ENCODE measurements at regions not wholly inside any gene's neighbourhood (a gene's known extent, or its start where the extent isn't known, plus 50 kb on each side); places are given as distances from the start of the nearest gene placed in this dataset.

DNA sequence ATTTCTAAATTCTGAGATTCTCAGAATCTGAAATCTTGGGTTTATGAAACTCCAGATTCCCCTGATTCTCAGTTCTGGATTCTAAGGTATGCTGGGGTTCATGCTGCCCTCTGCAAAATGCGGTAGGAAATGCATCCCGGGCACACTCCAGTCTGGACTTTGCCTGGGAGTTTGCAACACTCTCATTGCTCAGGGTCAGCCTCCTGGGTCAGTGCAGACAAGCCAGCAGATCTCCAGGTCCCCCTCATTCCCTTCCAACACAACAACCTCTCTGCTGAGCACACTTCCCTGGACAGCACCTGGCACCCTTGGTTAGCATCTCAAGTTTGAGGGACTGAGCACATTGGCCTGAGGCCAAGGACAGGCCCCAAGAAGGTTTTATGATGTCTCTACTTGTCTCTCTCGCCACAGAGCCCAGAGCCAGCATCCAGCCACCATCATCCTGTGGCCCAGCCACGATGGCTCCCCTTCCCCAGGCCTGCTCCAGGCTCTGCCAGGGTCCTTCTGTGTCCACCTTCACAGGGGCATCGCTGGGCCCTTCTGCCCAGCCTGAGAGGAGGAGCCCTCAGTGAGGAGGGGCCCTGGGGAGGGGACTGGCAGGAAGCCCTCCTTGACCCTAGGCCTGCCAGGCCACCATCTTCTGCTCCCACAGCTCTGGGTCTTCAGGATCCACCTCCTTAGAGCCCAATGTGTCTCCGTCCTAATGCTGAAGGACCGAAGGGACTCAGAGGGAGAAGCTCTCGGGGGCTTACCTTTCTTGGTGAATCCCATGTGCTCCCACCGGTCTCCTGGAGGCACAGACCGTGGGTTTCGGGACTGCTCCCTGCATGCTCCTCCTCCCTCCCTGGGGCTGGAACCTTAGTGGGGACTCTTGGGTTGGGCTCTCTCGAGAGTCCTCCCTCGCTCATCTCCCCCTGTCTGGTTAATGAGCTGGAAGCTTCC, 550.7 kb downstream of the PTPRU start:
- Histone ChIP-seq H3K9ac (ENCODE audit: low read depth in 1 of 2, low read length in 2 of 2) (no peak overlapping the region), H3K9me3 (ENCODE audit: control insufficient read depth in 1 of 2, low read length in 2 of 2) (no peaks in the 10 kb centered on the region), H3K27me3 (ENCODE audit: control insufficient read depth in 1 of 2, insufficient read depth in 2 of 2, low read length in 2 of 2) (no peaks in the 10 kb centered on the region), H3K27ac (ENCODE audit: low read depth, low read length) (no peak overlapping the region), H3K4me1 (ENCODE audit: control insufficient read depth in 1 of 2, insufficient read depth in 2 of 2, low read length in 2 of 2) (no peaks in the 10 kb centered on the region), H3K4me3 (ENCODE audit: low read depth in 1 of 2, low read length in 2 of 2) (no peak overlapping the region), H3K36me3 (ENCODE audit: control insufficient read depth in 1 of 2, insufficient read depth in 2 of 2, low read length in 2 of 2) (no peaks in the 10 kb centered on the region)

DNA sequence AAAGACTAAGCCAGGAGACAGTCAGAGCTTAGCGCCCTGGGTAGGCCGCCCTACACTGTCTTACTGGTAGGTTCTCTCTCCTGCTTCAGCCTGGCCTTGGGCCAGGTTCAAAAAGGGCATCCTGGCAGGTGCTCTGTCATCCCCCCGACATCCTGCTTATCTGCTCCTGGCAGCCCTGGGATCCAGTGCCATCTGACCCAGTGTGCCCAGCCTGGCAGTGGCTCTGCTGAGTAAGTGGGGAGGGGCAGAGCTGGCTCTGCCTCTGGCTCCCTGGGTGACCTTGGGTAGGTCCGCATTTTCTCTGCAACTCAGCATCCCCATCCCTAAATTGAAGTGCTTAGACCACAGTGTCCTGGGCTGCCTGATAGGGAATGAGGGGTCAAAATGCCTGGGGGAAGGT, 549.9 kb downstream of the PTPRU start:
- no peaks in the 10 kb centered on the region for H3K4me1 ChIP-seq (ENCODE audit: control insufficient read depth in 1 of 2, insufficient read depth in 2 of 2, low read length in 2 of 2)
- no peaks in the 10 kb centered on the region for H3K36me3 ChIP-seq (ENCODE audit: control insufficient read depth in 1 of 2, insufficient read depth in 2 of 2, low read length in 2 of 2)
- H3K9ac ChIP-seq (ENCODE audit: low read depth in 1 of 2, low read length in 2 of 2): no peak overlapping the region
- H3K9me3 ChIP-seq (ENCODE audit: control insufficient read depth in 1 of 2, low read length in 2 of 2): no peaks in the 10 kb centered on the region
- no peaks in the 10 kb centered on the region for H3K27me3 ChIP-seq (ENCODE audit: control insufficient read depth in 1 of 2, insufficient read depth in 2 of 2, low read length in 2 of 2)
- H3K4me3 ChIP-seq (ENCODE audit: low read depth in 1 of 2, low read length in 2 of 2): no peak overlapping the region
- no peak overlapping the region for H3K27ac ChIP-seq (ENCODE audit: low read depth, low read length)

DNA sequence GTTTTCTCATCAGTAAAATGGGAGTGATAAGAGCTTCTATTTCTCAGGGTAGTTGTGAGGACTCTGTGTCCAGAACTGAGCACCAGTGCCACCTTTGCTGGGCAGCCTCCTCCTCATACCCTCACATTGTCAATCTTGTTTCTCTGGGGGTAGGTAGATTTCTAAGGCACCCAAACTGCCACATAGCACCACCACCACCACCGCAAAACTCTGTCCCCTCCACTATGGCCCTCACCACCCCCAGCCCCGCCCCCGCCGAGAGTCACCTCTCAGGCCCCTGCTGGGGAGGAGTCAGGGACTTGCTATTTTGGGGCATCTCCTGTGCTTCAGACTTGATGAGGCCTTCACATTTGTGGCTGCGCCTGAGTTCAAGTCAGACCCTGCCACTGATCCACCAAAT, 549.2 kb downstream of the PTPRU start:
- H3K4me3 ChIP-seq (ENCODE audit: low read depth in 1 of 2, low read length in 2 of 2): no peak overlapping the region
- no peaks in the 10 kb centered on the region for H3K27me3 ChIP-seq (ENCODE audit: control insufficient read depth in 1 of 2, insufficient read depth in 2 of 2, low read length in 2 of 2)
- no peaks in the 10 kb centered on the region for H3K4me1 ChIP-seq (ENCODE audit: control insufficient read depth in 1 of 2, insufficient read depth in 2 of 2, low read length in 2 of 2)
- H3K9me3 ChIP-seq (ENCODE audit: control insufficient read depth in 1 of 2, low read length in 2 of 2): no peaks in the 10 kb centered on the region
- H3K9ac ChIP-seq (ENCODE audit: low read depth in 1 of 2, low read length in 2 of 2): no peak overlapping the region
- H3K36me3 ChIP-seq (ENCODE audit: control insufficient read depth in 1 of 2, insufficient read depth in 2 of 2, low read length in 2 of 2): no peaks in the 10 kb centered on the region
- no peak overlapping the region for H3K27ac ChIP-seq (ENCODE audit: low read depth, low read length)

- Histone ChIP-seq H3K9ac (ENCODE audit: low read depth in 1 of 2, low read length in 2 of 2) (no peak overlapping the region), H3K4me3 (ENCODE audit: low read depth in 1 of 2, low read length in 2 of 2) (no peak overlapping the region), H3K27me3 (ENCODE audit: control insufficient read depth in 1 of 2, insufficient read depth in 2 of 2, low read length in 2 of 2) (no peaks in the 10 kb centered on the region), H3K27ac (ENCODE audit: low read depth, low read length) (no peak overlapping the region), H3K9me3 (ENCODE audit: control insufficient read depth in 1 of 2, low read length in 2 of 2) (no peaks in the 10 kb centered on the region), H3K4me1 (ENCODE audit: control insufficient read depth in 1 of 2, insufficient read depth in 2 of 2, low read length in 2 of 2) (no peaks in the 10 kb centered on the region), H3K36me3 (ENCODE audit: control insufficient read depth in 1 of 2, insufficient read depth in 2 of 2, low read length in 2 of 2) (no peaks in the 10 kb centered on the region)
Observed at GRCh38 chr1:29785137-29785527, 548.8 kb downstream of the PTPRU start.

- Histone ChIP-seq H3K4me3 (ENCODE audit: low read depth in 1 of 2, low read length in 2 of 2) (no peak overlapping the region), H3K9me3 (ENCODE audit: control insufficient read depth in 1 of 2, low read length in 2 of 2) (no peaks in the 10 kb centered on the region), H3K4me1 (ENCODE audit: control insufficient read depth in 1 of 2, insufficient read depth in 2 of 2, low read length in 2 of 2) (no peaks in the 10 kb centered on the region), H3K27ac (ENCODE audit: low read depth, low read length) (no peak overlapping the region), H3K36me3 (ENCODE audit: control insufficient read depth in 1 of 2, insufficient read depth in 2 of 2, low read length in 2 of 2) (no peaks in the 10 kb centered on the region), H3K27me3 (ENCODE audit: control insufficient read depth in 1 of 2, insufficient read depth in 2 of 2, low read length in 2 of 2) (no peaks in the 10 kb centered on the region), H3K9ac (ENCODE audit: low read depth in 1 of 2, low read length in 2 of 2) (no peak overlapping the region)
Observed at GRCh38 chr1:29784276-29785136, 548.2 kb downstream of the PTPRU start.

- Histone ChIP-seq H3K27me3 (ENCODE audit: control insufficient read depth in 1 of 2, insufficient read depth in 2 of 2, low read length in 2 of 2) (no peaks in the 10 kb centered on the region), H3K36me3 (ENCODE audit: control insufficient read depth in 1 of 2, insufficient read depth in 2 of 2, low read length in 2 of 2) (no peaks in the 10 kb centered on the region), H3K9ac (ENCODE audit: low read depth in 1 of 2, low read length in 2 of 2) (no peak overlapping the region), H3K9me3 (ENCODE audit: control insufficient read depth in 1 of 2, low read length in 2 of 2) (no peaks in the 10 kb centered on the region), H3K4me3 (ENCODE audit: low read depth in 1 of 2, low read length in 2 of 2) (no peak overlapping the region), H3K4me1 (ENCODE audit: control insufficient read depth in 1 of 2, insufficient read depth in 2 of 2, low read length in 2 of 2) (no peaks in the 10 kb centered on the region), H3K27ac (ENCODE audit: low read depth, low read length) (no peak overlapping the region)
Observed at GRCh38 chr1:29783508-29784275, 547.4 kb downstream of the PTPRU start.

DNA sequence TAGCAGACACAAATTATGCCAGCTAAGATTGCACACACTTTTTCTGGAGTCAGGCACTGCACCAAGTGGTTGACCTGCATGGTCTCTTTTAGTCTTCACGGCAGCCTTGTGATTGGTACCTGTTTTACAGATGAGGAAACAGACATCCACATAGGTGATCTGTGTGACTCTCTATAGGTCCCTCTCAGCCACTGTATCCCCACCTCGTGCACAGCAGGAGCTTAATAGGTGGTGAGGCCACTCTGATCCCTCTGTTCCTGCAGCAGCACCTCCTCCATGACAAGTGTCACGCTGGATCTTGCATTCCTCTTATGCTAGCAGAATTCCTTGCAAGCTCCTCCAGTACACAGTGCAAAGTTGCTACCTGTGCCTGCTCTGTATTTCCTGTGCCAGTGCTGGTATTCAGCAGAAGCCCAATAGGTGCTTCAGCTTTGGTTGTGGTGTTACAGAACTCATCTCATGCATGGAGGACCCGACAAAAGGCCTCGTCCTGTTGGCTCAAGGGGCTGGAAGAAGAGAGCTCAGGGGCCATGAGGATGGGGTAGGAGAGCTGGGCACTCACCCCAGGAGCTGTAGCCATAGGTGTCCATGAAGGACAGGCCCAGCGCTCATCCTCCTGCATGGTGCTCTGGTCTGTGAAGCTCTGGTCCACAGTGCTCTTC, 546.7 kb downstream of the PTPRU start:
- Histone ChIP-seq H3K9ac (ENCODE audit: low read depth in 1 of 2, low read length in 2 of 2) (no peak overlapping the region), H3K4me1 (ENCODE audit: control insufficient read depth in 1 of 2, insufficient read depth in 2 of 2, low read length in 2 of 2) (no peaks in the 10 kb centered on the region), H3K9me3 (ENCODE audit: control insufficient read depth in 1 of 2, low read length in 2 of 2) (no peaks in the 10 kb centered on the region), H3K36me3 (ENCODE audit: control insufficient read depth in 1 of 2, insufficient read depth in 2 of 2, low read length in 2 of 2) (no peaks in the 10 kb centered on the region), H3K4me3 (ENCODE audit: low read depth in 1 of 2, low read length in 2 of 2) (no peak overlapping the region), H3K27me3 (ENCODE audit: control insufficient read depth in 1 of 2, insufficient read depth in 2 of 2, low read length in 2 of 2) (no peaks in the 10 kb centered on the region), H3K27ac (ENCODE audit: low read depth, low read length) (no peak overlapping the region)

DNA sequence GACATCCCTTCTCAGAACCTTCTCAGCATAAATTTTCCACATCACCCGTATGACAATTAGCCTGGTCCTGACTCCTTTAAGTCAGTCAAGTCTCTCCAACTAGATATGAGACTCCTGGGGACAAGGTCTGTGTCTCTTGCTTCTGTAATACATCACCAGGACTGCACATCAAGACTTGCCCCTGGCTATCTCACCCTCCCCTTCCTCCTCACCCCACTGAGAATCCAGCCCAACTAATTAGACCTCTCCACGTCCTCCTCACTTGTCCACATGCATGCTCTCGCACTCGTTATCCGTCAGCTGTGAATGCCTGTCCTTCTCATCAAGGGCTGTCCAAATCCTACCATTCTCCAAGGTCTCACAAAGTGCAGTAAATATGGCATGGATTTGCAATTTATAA, 542.8 kb downstream of the PTPRU start:
- Histone ChIP-seq H3K4me3 (ENCODE audit: low read depth in 1 of 2, low read length in 2 of 2) (no peak overlapping the region), H3K27ac (ENCODE audit: low read depth, low read length) (no peak overlapping the region), H3K4me1 (ENCODE audit: control insufficient read depth in 1 of 2, insufficient read depth in 2 of 2, low read length in 2 of 2) (no peaks in the 10 kb centered on the region), H3K9me3 (ENCODE audit: control insufficient read depth in 1 of 2, low read length in 2 of 2) (no peaks in the 10 kb centered on the region), H3K27me3 (ENCODE audit: control insufficient read depth in 1 of 2, insufficient read depth in 2 of 2, low read length in 2 of 2) (no peaks in the 10 kb centered on the region), H3K9ac (ENCODE audit: low read depth in 1 of 2, low read length in 2 of 2) (no peak overlapping the region), H3K36me3 (ENCODE audit: control insufficient read depth in 1 of 2, insufficient read depth in 2 of 2, low read length in 2 of 2) (no peaks in the 10 kb centered on the region)

DNA sequence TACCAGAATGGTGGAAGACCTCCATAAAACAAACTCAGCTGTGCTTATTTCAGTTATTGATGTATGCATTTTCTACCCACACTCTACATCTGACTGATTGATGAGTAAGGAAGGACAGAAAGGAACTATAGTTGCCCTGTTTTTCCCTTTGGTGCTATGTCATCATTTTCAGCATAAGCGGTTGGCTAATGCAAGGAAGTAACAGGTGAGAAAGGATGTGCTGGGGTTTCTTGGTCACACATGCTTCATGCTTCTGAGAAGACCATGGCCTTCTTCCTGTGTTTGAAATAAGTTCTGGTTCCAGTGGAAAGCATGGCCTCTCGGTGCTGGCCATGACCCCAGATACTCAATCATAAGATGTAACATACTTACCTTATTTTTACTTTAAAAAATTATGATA, 541.2 kb downstream of the PTPRU start:
- Histone ChIP-seq H3K27ac (ENCODE audit: low read depth, low read length) (no peak overlapping the region), H3K27me3 (ENCODE audit: control insufficient read depth in 1 of 2, insufficient read depth in 2 of 2, low read length in 2 of 2) (no peaks in the 10 kb centered on the region), H3K9me3 (ENCODE audit: control insufficient read depth in 1 of 2, low read length in 2 of 2) (no peaks in the 10 kb centered on the region), H3K4me3 (ENCODE audit: low read depth in 1 of 2, low read length in 2 of 2) (no peak overlapping the region), H3K4me1 (ENCODE audit: control insufficient read depth in 1 of 2, insufficient read depth in 2 of 2, low read length in 2 of 2) (no peaks in the 10 kb centered on the region), H3K36me3 (ENCODE audit: control insufficient read depth in 1 of 2, insufficient read depth in 2 of 2, low read length in 2 of 2) (no peaks in the 10 kb centered on the region), H3K9ac (ENCODE audit: low read depth in 1 of 2, low read length in 2 of 2) (no peak overlapping the region)

Data from duodenal mucosa (tissue), 2 donors.